DMS114 treated with DMSO at 0.1 percent for 48 hours (cell line): ENCODE measurements at regions not wholly inside any gene's neighbourhood (a gene's known extent, or its start where the extent isn't known, plus 50 kb on each side); places are given as distances from the start of the nearest gene placed in this dataset.

Experiments used
- DNase-seq: peaks from one replicate; lab custom pipeline; 2025; ENCODE audit not compliant: unreplicated experiment; lab: John Stamatoyannopoulos, UW

DNA sequence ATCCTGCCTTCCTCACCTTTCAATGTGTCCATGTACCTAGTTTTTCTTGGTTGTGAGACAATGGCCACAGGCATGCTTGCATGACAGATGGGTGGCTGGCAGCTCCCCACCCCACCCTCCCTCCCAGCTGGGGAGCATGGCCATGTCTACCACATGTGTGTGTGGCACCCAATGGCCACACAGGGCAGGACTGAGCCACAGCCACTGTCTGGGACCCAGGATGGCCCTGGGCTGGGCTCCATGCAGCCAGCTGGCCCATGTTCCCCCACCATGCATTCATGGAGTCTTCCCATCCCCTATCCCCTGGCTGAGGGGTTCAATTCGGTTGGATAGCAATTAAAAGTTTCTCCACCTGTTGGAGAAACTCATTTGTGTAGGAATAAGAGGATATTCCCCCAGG, 566.0 kb upstream of the USP15 start:
- DNase-seq, result no peak

DNA sequence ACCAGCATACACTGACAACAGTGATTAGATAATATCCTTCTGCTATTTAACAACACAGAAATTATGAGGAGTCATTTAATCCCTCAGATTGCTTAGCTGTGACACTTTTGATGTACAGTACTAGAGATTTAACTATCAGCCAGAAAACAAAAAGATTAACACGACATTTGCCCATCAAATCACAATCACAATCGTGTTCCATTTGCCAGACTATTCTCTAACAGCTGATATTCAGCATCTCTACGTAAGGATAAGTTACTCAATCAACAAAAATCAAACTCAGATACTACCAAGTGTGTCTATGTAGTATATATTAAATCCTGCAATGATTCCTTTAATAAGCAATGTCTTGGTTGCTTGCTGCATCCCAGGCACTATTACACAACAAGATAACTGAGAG, 558.7 kb upstream of the USP15 start:
- no peak for DNase-seq

DNA sequence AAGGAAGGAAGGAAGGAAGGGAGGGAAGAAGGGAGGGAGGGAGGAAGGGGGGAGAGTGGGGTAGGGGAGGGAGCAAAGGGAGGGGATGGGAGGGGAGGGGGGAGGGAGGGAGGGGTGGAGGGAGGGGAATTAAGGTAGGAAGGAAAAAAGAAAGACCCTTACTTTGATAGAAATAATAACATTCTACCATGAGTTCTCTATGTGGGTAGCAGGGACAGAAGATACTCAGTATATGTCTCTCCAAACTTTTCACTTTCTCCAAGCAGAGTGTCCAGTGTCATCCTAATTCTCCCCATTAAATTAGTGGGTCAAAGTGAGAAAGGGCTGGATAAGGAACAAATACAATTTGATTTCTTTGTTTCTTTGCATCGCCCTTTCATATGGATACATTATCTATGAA, 553.4 kb upstream of the USP15 start:
- DNase-seq, result no peak

DNA sequence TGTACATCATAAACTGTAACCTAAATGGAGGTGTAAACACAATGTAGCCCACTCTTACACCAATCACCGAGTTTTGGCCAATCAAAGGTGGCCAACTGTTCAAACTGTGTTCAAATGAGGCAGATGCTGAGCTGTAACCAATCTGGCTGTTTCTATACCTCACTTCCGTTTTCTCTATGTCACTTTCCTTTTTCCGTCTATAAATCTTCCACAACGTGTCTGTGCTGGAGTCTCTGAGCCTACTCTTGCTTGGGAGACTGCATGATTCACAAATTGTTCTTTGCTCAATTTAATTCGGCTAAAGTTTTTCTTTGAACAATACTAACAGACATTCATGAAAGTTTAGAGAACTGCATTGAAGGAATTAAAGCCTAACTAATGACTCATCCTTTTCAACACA, 547.1 kb upstream of the USP15 start:
- no peak for DNase-seq

DNA sequence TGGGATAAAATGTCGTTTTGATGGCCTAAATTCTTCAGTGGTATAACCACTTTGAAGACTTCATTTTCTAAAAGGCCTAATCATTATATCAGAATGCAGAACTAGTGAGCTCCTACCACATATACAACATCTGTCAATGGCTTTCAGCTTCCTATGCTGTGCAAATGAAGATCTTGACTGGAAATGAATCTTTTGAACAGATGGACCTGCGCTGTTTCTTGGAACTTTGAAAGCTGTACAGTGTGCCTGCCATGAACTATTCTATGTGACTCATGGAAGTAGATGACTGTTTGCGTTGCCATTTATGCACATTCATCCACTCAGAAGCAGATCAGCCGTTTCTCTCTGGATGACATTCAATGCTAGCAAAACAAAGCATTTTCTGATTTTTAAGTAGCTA, 542.2 kb upstream of the USP15 start:
- no peak for DNase-seq

DNA sequence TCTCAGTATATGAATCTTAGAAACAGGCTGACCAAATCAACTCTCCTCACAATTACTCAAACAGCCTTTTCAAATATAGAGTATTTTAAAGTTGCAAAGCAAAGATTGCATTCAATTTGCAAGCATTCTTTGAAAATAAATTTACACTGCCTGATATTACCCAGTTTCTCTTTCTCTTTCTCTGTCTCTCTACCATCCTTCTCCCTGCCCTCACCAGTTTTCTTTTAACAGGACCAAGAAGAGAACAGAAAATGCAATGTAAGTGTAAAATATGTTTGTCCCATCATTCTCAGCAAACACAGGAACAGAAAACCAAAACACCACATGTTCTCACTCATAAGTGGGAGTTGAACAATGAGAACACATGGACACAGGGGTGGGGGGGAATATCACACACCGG, 520.3 kb upstream of the USP15 start:
- DNase-seq, result no peak

DNA sequence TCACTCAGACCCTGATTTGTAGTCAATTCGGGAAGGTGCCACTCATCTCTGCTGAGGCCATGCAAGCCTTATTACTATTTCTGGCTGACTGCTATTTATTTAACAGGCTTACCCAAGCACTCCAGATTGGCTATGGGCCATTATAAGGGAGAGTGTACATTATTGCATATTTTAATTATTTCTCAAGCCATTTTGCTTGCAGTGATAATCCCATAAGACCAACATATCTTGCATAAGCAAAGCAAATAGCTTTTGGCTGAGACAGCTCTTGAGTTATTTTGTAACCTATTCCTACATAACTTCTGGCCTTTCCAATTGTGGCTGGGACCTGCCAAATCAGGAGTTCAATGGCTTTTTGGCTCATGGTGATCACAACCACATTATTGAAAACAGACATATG, 509.6 kb upstream of the USP15 start:
- no peak for DNase-seq

DNA sequence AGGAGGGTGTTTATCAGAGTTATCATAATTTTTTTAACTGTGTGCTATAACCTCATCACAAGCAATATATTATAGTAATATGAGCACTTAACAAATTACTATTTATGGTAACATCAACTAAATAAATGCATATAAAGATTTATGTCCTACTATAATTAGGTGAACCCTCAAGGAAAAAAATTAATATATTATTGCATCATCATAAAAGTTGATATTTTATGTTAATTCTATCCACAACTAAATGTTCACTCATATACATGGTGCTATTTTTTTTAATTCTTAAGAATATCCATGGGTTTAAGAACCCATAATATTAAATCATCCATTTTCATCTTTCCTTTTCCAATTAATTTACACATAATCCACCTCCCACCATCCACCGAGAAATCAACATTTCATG, 506.0 kb upstream of the USP15 start:
- no peak for DNase-seq

DNA sequence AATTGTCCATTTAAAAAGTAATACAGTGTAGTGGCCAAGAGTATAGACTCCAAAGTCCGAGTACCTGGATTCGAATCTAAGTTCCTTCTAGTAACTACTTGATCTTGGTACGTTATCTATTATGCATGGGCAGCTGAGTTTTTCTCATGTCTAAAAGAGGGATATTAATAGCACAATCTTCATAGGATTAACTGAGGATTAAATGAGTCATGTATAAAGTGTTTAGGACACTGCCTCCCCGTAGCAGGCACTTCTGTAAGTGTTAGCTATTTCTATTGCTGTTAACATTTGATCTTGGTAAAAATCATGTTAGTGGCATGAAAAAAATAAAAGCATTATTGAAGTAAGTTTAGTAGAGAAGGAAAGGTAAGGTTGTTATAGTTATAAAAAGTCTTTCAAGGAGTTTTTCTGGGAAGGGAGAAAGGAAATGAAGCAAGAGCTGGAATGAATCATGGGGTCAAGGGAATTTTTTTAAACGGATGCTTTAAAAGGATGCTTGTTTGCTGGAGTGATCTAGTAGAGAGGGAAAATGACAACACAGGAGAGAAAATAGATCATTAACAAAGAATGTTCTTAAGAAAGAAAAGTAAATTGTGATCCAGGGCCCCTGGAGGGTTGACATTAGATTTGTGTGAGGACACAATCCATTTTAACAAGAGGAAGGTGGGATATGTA, 502.2 kb upstream of the USP15 start:
- DNase-seq, result no peak

DNA sequence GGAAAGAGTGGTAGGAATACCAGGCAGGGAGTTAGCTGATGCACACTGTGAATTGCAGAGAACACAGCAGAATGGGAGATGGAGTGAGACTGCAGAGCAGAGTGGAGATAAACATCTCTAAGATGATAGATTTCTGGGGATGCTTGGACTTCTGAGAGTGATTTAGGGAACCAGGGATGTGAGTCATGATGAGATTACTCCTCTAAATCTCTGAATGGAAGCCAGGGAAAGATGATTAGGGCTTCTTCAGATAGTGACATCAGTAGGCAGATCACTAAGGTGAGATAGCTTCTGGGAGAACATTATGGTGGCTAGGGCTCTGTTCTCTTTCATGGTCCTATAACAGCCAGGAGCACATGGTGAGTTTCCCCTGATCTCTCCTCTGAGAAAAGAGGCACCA, 501.5 kb upstream of the USP15 start:
- no peak for DNase-seq

DNA sequence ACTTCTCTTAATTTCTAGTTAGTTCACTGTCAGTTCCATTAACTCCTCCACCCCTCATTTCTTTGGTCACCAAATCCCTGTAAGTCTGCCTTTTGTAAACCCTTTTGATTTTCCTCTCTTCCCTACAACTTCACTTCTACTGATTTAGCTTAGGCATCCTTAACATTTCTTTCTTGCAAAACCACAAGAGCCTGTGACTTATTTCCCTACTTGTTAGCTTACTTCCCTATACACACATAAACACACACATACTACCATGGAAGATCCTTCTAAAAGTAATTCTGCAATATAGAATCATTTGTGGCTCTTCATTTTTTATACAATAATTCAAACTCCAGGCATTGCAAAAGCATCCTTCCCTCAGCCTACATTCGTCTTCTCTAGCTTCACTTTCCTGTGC, 494.3 kb upstream of the USP15 start:
- no peak for DNase-seq

DNA sequence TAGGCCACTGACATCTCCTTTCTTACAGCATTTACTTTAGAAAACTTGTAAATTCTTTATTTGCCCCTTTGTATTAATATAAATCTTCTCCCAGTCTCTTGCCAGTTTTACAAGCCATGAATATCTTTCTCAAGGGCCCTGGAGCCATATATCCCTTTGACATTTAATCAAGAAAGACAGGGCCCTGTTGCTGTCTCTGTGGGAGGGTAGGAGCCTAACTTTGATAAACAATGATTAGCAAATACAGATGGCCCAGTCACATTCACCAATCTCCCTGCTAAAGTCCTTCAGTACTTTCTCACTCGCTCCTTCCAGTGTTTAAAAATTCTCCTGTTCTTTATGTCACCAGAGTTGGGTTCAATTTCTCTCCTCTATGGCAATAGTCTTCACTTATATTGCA, 479.8 kb upstream of the USP15 start:
- DNase-seq, result no peak

DNA sequence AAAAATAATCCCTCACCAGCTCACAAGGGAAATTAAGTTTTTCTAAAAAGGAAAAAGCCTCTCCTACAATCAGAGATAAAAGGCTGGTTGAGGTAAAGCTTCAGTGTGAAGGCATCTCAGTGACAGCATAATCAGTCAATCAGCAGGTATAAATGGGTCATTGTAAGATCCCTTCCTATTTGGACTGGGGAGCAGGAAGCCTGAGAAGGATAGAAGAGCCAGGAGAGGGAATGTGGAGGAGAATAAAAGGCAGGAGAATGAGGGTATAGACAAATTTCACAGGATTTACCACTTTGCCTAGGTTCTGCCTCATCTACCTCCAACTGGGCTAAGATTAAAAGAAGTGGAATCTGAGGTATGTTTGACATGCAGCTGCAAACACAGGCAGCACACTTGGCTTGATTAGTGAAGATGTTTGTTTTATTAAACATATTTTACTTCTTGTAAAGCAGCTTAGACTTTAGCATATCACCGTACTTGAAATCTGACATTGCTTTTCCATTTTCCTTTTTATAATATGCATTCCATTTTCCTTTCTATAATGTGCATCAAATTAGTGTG, 479.1 kb upstream of the USP15 start:
- DNase-seq, result no peak

DNA sequence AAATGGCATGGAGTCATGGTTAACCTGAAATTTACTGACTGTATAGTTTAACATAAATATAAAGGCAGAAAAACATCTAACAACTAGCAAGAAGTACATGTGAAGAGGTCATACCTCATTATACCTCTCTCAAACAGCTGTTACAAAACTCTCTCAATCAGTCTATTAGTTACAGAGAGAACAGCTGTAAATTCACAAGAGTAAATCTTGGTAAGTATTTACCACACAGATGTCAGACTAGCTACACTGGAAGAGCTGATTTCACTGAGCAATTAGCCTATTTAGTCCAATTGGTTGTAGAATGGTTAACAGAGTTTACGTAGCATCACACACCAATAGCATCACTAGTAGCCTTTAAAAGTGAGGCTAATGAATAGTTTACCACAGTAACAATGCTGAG, 463.4 kb upstream of the USP15 start:
- DNase-seq, result no peak

DNA sequence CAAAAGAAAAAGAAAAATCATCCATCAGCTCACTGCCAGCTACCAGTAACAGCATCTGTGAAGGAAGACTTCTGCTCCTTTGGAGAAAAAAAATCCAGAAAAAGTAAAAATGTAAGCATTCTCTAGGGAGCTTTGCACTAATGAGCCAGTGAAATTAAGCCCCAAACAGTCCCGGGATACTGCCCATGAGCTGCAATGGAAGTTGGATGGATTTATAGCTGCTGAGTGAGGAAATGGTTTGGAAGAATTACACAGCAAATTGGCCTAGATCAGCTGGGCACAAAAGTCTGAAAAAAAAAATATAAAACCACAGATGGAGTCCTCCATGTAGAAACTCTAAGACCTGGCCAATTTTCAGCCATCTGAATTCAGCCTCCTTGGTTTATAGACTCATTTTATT, 462.9 kb upstream of the USP15 start:
- DNase-seq, result no peak

DNA sequence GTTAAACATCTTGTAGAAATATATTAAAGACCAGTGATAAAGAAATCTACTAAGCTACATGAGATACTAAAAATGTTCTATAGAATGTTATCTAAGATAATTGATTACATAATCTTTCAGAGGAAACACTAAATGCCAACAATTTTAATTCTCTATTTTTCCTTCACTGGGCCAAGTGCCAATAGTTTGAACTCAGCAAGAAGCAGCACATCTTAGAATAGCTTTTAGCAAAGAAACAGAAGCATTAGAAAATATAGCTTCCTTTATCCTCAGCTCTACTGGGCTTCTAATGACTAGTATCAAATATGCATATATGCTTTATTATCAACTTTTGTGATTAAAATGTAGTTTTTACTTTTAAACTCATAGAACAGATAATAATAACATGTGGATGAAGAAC, 461.4 kb upstream of the USP15 start:
- DNase-seq, result no peak

DNA sequence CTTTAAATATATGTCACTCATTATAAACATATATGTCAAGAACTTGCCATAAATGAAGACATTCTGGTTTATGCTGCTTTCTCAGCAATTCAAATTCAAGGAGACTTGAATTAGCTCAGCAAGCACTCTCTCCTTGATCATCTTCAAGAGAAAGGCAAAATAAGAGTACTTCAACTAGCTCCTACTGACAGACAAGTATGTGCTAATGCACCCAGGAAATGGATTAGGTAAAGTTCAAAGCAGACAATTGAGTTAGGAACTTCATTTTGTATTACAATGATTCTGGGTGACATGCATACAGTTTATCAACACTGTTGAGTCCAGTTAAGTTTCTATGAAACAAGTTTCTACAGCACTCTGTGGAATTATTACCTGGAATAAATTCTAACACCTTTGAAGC, 455.9 kb upstream of the USP15 start:
- no peak for DNase-seq

DNA sequence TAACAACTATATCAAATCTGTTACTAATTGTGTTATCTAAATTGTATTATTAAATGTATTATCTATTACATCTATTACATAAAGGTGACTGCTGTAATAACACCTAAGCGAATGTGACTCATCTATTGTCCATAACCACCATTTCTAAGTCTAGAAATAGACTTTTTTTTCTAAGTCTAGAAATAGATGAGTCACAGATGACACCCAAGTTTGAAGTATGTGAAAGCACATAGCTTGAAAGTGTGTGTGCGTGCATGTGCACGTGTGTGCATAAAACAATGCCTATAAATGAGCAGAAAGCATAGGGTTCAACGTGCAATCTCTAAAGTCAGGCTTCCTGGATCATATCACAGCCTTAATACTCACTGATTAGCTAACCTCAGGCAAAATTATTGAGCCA, 451.3 kb upstream of the USP15 start:
- DNase-seq, result no peak

DNA sequence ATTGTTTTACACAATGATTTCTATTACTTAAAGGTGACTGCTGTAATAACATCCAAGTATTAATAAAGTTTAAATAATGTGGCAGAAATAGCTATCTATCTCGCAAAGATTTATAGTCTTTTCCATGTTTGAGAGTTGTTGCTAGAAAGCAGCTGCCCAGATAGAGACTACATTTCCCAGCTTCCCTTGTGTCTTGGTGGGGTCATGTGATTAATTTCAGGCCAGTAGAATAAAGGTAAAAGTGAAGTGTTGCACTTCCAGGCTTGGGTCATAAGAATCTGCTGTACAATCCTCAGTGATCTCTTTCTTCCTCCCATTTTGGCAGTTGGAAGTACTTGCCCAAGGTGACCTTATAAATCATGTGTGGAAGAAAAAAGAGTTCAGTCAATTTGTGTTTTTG, 449.7 kb upstream of the USP15 start:
- DNase-seq, result no peak

DNA sequence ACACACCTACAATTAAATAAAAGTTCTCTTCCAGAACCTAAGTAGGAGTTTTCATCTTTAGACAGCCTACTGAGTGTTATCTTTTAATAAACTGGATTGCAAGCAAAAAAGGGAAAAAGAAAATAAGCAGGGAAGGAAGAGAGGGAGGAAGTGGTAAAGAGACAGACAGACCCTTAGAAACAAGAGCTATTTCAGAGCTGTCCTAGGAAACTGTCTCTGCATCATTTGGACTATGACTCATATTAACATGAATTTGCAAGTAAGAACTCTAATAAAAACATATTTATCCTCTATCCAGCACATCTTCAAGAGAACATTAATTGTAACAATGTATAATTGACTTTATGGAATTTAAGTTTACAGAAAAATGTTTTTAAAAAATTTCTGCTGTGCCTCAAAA, 438.8 kb upstream of the USP15 start:
- no peak for DNase-seq

DNA sequence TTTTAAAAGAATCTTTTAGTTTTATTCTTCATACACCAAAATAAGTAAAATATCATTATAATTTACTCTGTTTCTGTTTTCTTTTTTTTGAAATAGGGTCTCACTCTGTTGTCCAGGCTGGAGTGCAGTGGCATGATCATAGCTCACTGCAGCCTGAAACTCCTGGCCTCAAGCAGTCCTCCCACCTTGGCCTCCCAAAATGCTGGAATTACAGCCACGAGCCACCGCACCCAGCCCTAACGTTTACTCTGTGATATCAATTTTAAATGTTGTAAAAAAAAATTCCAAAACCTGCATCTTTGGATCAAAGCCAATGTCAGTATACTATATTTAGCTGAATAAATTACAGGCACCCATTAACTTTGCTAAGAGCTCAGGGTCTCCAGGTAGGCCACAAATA, 437.1 kb upstream of the USP15 start:
- DNase-seq, result no peak

DNA sequence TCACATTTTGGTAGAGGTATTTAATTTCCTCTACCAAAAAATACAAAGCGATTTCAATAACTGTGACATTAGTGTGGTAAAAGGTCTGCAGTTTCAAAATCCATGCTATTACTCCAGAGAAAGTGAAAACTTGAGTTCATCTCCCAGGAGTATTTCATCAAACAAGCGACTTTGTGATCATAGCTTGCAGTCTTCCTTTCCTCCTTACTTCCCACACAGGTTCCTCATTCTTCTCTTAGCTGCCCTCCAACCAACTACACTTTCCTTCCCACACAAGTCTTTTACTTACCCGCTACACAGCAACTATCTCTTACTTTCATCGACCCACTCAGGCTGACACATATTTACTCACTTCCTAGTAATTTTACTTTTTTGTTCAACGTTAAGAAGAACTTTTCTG, 413.4 kb upstream of the USP15 start:
- DNase-seq, result no peak

DNA sequence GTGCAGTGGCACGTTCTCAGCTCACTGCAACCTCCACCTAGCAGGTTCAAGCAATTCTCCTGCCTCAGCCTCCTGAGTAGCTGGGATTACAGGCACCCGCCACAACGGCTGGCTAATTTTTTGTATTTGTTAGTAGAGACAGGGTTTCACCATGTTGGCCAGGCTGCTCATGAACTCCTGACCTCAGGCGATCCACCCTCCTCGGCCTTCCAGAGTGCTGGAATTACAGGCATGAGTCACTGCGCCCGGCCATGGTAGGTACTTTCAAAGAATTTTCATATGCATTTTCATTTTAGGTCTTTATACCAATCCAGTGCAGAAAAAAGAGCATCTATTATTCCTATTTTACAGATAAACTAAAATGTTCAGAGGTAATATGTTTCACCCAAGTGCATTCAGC, 411.3 kb upstream of the USP15 start:
- no peak for DNase-seq

DNA sequence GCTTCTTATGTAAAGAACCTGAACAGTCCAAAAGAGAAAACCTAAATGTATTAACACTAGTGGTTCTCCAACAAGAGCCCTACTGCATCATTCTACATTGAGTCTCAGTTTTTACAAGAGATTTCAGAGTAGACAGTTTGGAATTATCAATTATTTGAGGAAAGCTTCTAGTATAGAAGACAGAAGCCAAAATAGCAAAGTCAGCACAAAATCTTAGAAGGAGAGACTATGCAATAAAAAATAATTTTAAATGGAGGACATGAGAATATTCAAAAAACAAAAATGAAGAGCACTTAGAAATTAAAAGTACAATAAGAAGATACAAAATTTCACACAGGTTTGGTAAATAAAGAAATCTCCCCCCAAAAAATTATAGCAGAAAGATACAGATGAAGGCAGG, 406.3 kb upstream of the USP15 start:
- no peak for DNase-seq
